Osteoblast (primary cell): ENCODE measurements at regions not wholly inside any gene's neighbourhood (a gene's known extent, or its start where the extent isn't known, plus 50 kb on each side); places are given as distances from the start of the nearest gene placed in this dataset.

ENCODE experiments used
- DNase-seq: peaks from one replicate; pipeline ENCODE4 v3.0.0; 2011; ENCODE audit warnings: low spot score, mixed read lengths; ENCODE audit not compliant: insufficient read length; ENCODE audit errors: missing footprints
- H2AFZ ChIP-seq: 2 replicates; pipeline ENCODE4 v1.6.0; 2011; ENCODE audit warnings: mild to moderate bottlenecking, low read length
- H3K27ac ChIP-seq: 2 replicates; pipeline ENCODE4 v1.5.1; 2011; ENCODE audit warnings: mild to moderate bottlenecking, low read depth, low read length, moderate library complexity
- H3K27me3 ChIP-seq: 2 replicates; pipeline ENCODE4 v1.6.0; 2012; ENCODE audit warnings: mild to moderate bottlenecking, control low read depth, inconsistent platforms, low read length, moderate library complexity; ENCODE audit not compliant: insufficient read depth
- H3K36me3 ChIP-seq: 2 replicates; pipeline ENCODE4 v1.5.1; 2011; ENCODE audit warnings: mild to moderate bottlenecking, low read length, control low read depth, moderate library complexity; ENCODE audit not compliant: insufficient read depth
- H3K4me1 ChIP-seq: 2 replicates; pipeline ENCODE4 v1.5.1; 2011; ENCODE audit warnings: mild to moderate bottlenecking, low read length, control low read depth, moderate library complexity; ENCODE audit not compliant: insufficient read depth
- H3K4me2 ChIP-seq: 2 replicates; pipeline ENCODE4 v1.6.0; 2011; ENCODE audit warnings: mild to moderate bottlenecking, low read length; ENCODE audit not compliant: insufficient read depth
- H3K4me3 ChIP-seq: fragments of 200-600 bp; sonication (generic); 3 replicates; pipeline ENCODE4 v1.5.1; 2012; ENCODE audit warnings: mild to moderate bottlenecking, low read length, inconsistent platforms; ENCODE audit not compliant: insufficient read depth
- H3K79me2 ChIP-seq: 2 replicates; pipeline ENCODE4 v1.6.0; 2012; ENCODE audit warnings: mild to moderate bottlenecking, low read length, control low read depth, inconsistent platforms; ENCODE audit not compliant: insufficient read depth
- H3K9me3 ChIP-seq: 2 replicates; pipeline ENCODE4 v1.5.1; 2011; ENCODE audit warnings: low read depth, low read length, control low read depth
- H4K20me1 ChIP-seq: 2 replicates; pipeline ENCODE4 v1.6.0; 2012; ENCODE audit warnings: mild to moderate bottlenecking, low read length, control low read depth; ENCODE audit not compliant: insufficient read depth
- TF ChIP-seq, protein P1 (sequence below): IDR thresholded peaks from 2 replicates; pipeline ENCODE4 v1.5.1; 2011; ENCODE audit warnings: mild to moderate bottlenecking, low read depth, low read length, moderate library complexity; ENCODE audit errors: extremely low read depth

DNA sequence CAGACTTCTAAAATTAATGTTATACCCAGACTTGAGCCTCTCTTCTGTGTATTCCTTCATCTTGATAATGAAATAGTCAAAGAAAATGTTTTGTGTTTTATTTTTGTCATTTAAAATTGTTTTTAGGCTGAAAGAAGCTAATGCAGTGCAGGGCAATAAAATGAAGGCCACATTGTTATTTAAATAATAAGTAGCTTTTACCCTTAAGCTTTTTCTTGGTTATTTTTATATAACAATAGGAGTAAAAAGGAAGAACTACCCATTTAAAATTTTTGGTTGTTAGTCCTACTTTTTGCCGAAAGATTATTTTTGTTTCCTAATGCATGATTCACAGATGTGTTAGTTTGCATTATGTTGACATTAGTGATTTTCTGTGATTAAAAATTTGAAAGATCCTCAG lies 181.0 kb upstream of the MEOX2 start:
- Histone ChIP-seq H3K79me2 (no peaks in the 10 kb centered on the region), H4K20me1 (no peaks in the 10 kb centered on the region), H2AFZ (no peak overlapping the region), H3K4me2 (no peak overlapping the region), H3K27ac (no peak overlapping the region), H3K36me3 (no peaks in the 10 kb centered on the region), H3K27me3 (no peaks in the 10 kb centered on the region), H3K4me3 (no peak overlapping the region), H3K9me3 (no peaks in the 10 kb centered on the region), H3K4me1 (peaks cover 8% of the 10 kb centered on the region)
- no peak for DNase-seq
- TF ChIP-seq, protein P1, sequence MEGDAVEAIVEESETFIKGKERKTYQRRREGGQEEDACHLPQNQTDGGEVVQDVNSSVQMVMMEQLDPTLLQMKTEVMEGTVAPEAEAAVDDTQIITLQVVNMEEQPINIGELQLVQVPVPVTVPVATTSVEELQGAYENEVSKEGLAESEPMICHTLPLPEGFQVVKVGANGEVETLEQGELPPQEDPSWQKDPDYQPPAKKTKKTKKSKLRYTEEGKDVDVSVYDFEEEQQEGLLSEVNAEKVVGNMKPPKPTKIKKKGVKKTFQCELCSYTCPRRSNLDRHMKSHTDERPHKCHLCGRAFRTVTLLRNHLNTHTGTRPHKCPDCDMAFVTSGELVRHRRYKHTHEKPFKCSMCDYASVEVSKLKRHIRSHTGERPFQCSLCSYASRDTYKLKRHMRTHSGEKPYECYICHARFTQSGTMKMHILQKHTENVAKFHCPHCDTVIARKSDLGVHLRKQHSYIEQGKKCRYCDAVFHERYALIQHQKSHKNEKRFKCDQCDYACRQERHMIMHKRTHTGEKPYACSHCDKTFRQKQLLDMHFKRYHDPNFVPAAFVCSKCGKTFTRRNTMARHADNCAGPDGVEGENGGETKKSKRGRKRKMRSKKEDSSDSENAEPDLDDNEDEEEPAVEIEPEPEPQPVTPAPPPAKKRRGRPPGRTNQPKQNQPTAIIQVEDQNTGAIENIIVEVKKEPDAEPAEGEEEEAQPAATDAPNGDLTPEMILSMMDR, result no peak

DNA sequence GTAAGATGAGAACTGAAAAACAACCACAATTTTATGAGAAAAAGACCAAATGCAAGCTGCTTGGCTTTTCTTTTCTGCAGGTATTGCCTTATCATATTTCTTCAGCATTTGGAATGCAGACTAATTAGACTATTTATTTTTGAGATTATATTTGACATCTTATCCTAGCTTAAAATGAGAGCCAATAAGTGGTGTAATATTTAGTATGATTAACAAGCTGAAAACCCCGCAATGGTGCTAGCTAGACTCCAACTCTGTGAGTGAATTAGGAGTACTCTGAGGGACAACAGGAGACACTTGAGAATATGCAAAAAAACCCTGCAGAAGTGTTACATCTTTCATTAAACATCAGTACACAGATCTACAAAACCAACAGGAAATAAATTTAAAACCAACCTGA lies 180.3 kb upstream of the MEOX2 start:
- DNase-seq, result no peak
- Histone ChIP-seq H3K36me3 (no peaks in the 10 kb centered on the region), H3K4me1 (peaks cover 14% of the 10 kb centered on the region), H3K4me2 (no peak overlapping the region), H3K9me3 (no peaks in the 10 kb centered on the region), H2AFZ (no peak overlapping the region), H4K20me1 (no peaks in the 10 kb centered on the region), H3K4me3 (no peak overlapping the region), H3K27ac (no peak overlapping the region), H3K27me3 (no peaks in the 10 kb centered on the region), H3K79me2 (no peaks in the 10 kb centered on the region)
- TF ChIP-seq, protein P1, result no peak

DNA sequence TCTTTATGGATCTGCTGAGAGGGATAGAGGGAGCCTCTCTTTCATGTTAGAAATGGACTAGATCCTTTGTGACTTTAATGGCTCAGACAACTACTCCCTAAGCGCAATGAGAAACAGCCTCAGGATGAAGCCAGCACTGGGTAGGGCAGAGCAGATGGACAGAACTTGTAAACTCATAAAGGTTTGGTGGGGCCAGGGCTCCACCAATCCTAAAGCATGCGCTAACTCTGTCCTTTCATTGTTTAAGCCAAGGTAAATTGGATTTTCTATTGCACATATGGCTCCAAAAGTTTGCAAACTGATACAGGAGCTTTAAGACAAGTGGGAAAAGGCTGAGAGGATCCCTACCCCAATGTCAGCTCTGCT lies 178.1 kb upstream of the MEOX2 start:
- H3K79me2 ChIP-seq, result no peaks in the 10 kb centered on the region
- H3K4me3 ChIP-seq, result no peak overlapping the region
- DNase-seq, result no peak
- H3K27ac ChIP-seq, result no peak overlapping the region
- H3K9me3 ChIP-seq, result no peaks in the 10 kb centered on the region
- no peak overlapping the region for H2AFZ ChIP-seq
- no peaks in the 10 kb centered on the region for H3K27me3 ChIP-seq
- H3K36me3 ChIP-seq, result no peaks in the 10 kb centered on the region
- H3K4me2 ChIP-seq, result no peak overlapping the region
- H3K4me1 ChIP-seq, result peaks cover 14% of the 10 kb centered on the region
- TF ChIP-seq, protein P1, result no peak
- H4K20me1 ChIP-seq, result no peaks in the 10 kb centered on the region

DNA sequence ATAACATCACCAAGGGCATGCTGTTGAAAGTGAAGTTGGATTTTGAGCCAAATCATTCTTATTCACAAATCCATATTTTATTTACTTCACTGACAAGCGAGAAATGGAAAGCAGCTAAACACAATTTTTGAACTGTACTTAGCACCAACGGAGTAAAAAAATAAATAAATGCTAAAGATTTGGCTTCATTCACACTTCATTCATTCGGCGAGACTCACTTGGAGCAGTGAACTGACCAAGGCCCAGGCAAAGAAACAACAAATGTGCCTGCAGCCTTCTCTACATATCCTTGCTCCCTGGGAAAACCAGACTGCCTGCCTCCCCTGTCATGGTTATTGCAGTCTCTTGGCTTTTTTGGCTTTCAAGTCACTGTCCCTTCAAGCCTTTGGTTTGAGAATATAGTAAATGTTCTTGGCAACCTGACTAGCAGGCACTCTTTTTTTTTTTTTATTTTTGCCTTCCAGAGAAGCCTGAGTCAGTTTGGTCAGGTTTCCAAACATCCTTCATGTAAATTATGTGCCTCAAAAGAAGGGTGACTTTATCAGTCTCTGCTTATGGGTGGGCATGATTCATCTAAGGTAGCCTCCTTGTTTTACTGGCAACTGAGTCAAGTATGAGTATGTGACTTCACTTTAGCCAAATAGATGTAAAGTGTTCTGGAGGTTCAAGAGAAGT lies 177.6 kb upstream of the MEOX2 start:
- no peaks in the 10 kb centered on the region for H3K36me3 ChIP-seq
- no peak for DNase-seq
- H4K20me1 ChIP-seq, result no peaks in the 10 kb centered on the region
- H3K27ac ChIP-seq, result no peak overlapping the region
- H3K79me2 ChIP-seq, result no peaks in the 10 kb centered on the region
- H3K4me1 ChIP-seq, result peaks cover 14% of the 10 kb centered on the region
- no peak overlapping the region for H3K4me2 ChIP-seq
- TF ChIP-seq, protein P1, result no peak
- no peaks in the 10 kb centered on the region for H3K9me3 ChIP-seq
- H3K27me3 ChIP-seq, result no peaks in the 10 kb centered on the region
- no peak overlapping the region for H2AFZ ChIP-seq
- H3K4me3 ChIP-seq, result no peak overlapping the region
